Gastroesophageal sphincter (tissue), 3 donors: ENCODE measurements at regions not wholly inside any gene's neighbourhood (a gene's known extent, or its start where the extent isn't known, plus 50 kb on each side); places are given as distances from the start of the nearest gene placed in this dataset.

Source experiments
- EP300 ChIP-seq: sonication (generic); formaldehyde crosslinking; IDR thresholded peaks from one replicate; pipeline ENCODE4 v1.6.1; 2017; ENCODE audit warnings: antibody characterized with exemption, mild to moderate bottlenecking
- POLR2A ChIP-seq, 2 donors: fragments of 450-650 bp; IDR thresholded peaks; one replicate each; pipeline ENCODE4 v1.6.1; 2017; ENCODE audit warnings: antibody characterized with exemption in 2 of 2, mild to moderate bottlenecking in 2 of 2, moderate library complexity in 1 of 2
- POLR2AphosphoS5 ChIP-seq: sonication (generic); formaldehyde crosslinking; IDR thresholded peaks from one replicate; pipeline ENCODE4 v1.6.1; 2017; ENCODE audit warnings: antibody characterized with exemption
- TF ChIP-seq, protein P1 (sequence below), 4 experiments: fragments of 200-600 bp in 2 of 4; fragments of 450-650 bp in 2 of 4; sonication (generic) in 1 of 4; IDR thresholded peaks; one replicate each; pipeline ENCODE4 v1.5.1; 2017 to 2019; ENCODE audit warnings: antibody characterized with exemption in 4 of 4, mild to moderate bottlenecking in 2 of 4, moderate library complexity in 2 of 4

DNA sequence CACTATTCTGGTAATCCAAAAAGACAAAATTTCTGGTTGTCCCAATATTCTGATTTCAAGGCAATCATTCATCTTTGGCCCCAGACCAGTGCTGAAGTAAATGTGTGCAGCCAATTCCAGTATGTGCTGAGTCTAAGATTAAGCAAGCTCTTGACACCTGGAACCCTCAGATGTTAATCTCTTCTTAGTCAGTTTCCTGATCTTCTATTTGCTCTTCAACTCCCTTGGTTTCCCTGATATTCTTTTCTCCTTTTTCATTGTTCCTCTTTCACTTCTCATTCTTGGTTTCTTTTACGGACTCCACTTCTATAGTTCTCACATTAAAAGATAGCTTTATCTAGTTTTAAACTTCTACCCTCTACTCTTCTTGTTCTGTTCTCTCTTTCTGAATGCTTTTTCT, 445.7 kb upstream of the FANCL start:
- TF ChIP-seq POLR2A (IDR thresholded peaks at IDR 0.05) (no peak), EP300 (no peak), POLR2AphosphoS5 (no peak)
- TF ChIP-seq, protein P1, sequence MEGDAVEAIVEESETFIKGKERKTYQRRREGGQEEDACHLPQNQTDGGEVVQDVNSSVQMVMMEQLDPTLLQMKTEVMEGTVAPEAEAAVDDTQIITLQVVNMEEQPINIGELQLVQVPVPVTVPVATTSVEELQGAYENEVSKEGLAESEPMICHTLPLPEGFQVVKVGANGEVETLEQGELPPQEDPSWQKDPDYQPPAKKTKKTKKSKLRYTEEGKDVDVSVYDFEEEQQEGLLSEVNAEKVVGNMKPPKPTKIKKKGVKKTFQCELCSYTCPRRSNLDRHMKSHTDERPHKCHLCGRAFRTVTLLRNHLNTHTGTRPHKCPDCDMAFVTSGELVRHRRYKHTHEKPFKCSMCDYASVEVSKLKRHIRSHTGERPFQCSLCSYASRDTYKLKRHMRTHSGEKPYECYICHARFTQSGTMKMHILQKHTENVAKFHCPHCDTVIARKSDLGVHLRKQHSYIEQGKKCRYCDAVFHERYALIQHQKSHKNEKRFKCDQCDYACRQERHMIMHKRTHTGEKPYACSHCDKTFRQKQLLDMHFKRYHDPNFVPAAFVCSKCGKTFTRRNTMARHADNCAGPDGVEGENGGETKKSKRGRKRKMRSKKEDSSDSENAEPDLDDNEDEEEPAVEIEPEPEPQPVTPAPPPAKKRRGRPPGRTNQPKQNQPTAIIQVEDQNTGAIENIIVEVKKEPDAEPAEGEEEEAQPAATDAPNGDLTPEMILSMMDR (IDR thresholded peaks at IDR 0.05), result no peak
